ENCODE measurements at regions not wholly inside any gene's neighbourhood (a gene's known extent, or its start where the extent isn't known, plus 50 kb on each side); places are given as distances from the start of the nearest gene placed in this dataset.
"Not testable (repeated sequence)": the region's sequence is repeated elsewhere in the genome, so short reads cannot be mapped to it uniquely, and the experiment has no call there.

GRCh38 chr2:61774351-61774750 lies 79.5 kb downstream of the FAM161A start:
- no peak for DNase-seq

- no peak for DNase-seq
These were observed 81.7 kb downstream of the FAM161A start for GRCh38 chr2:61771904-61772845.

- no peak for DNase-seq
These were observed 83.1 kb downstream of the FAM161A start for GRCh38 chr2:61770746-61771145.

GRCh38 chr2:61770298-61770697 lies 83.6 kb downstream of the FAM161A start:
- no peak for DNase-seq

GRCh38 chr2:61769093-61769675 lies 84.7 kb downstream of the FAM161A start:
- DNase-seq: no peak

- DNase-seq: peak; percentile 91
These were observed 89.6 kb downstream of the FAM161A start for GRCh38 chr2:61764035-61764800.

- DNase-seq: no peak
These were observed 90.2 kb downstream of the FAM161A start for GRCh38 chr2:61763605-61764034.

- no peak for DNase-seq
These were observed 91.6 kb downstream of the FAM161A start for GRCh38 chr2:61762292-61762691.

- DNase-seq: no peak
These were observed 94.1 kb downstream of the FAM161A start for GRCh38 chr2:61759718-61760117.

- DNase-seq: no peak
These were observed 94.9 kb downstream of the FAM161A start for GRCh38 chr2:61759005-61759404.

- DNase-seq: no peak
These were observed 95.7 kb downstream of the FAM161A start for GRCh38 chr2:61758159-61758558.

GRCh38 chr2:61753512-61753911 lies 100.3 kb downstream of the FAM161A start:
- no peak for DNase-seq

GRCh38 chr2:61750624-61751023 lies 103.2 kb downstream of the FAM161A start:
- no peak for DNase-seq

GRCh38 chr2:61742955-61743354 lies 110.9 kb downstream of the FAM161A start:
- DNase-seq: no peak

GRCh38 chr2:61737841-61738240 lies 116.0 kb downstream of the FAM161A start:
- DNase-seq: no peak

- no peak for DNase-seq
These were observed 116.9 kb downstream of the FAM161A start for GRCh38 chr2:61736953-61737352.

GRCh38 chr2:61733563-61733962 lies 120.3 kb downstream of the FAM161A start:
- no peak for DNase-seq

- no peak for DNase-seq
These were observed 121.1 kb downstream of the FAM161A start for GRCh38 chr2:61732787-61733186.

- no peak for DNase-seq
These were observed 126.1 kb downstream of the FAM161A start for GRCh38 chr2:61727746-61728145.

GRCh38 chr2:61726456-61727209 lies 127.2 kb downstream of the FAM161A start:
- no peak for DNase-seq

GRCh38 chr2:61723364-61723763 lies 130.5 kb downstream of the FAM161A start:
- DNase-seq: not testable (repeated sequence)

- no peak for DNase-seq
These were observed 131.1 kb downstream of the FAM161A start for GRCh38 chr2:61722800-61723199.

GRCh38 chr2:61722318-61722717 lies 131.5 kb downstream of the FAM161A start:
- DNase-seq: no peak

Data from activated effector memory CD4-positive, alpha-beta T cell treated with Interleukin-2 at 50 U/mL for 16 hours (primary cell).